Upper lobe of right lung (tissue), 1 donor: ENCODE measurements at regions not wholly inside any gene's neighbourhood (a gene's known extent, or its start where the extent isn't known, plus 50 kb on each side); places are given as distances from the start of the nearest gene placed in this dataset.

Experiments used
- ATAC-seq: fragments of 200-7000 bp; cut with Tn5 transposase; one replicate; pipeline ENCODE4 v1.9.1; 2020; ENCODE audit warnings: mild to moderate bottlenecking, moderate library complexity
- DNase-seq: peaks from one replicate; pipeline ENCODE4 v3.0.0-alpha.2; 2020
- H3K27ac ChIP-seq: fragments of 200-600 bp; one replicate; pipeline ENCODE4 v1.8.0; 2022
- H3K27me3 ChIP-seq: fragments of 200-600 bp; one replicate; pipeline ENCODE4 v1.8.0; 2022; ENCODE audit warnings: mild to moderate bottlenecking
- H3K36me3 ChIP-seq: fragments of 200-600 bp; one replicate; pipeline ENCODE4 v1.8.0; 2022
- H3K4me1 ChIP-seq: fragments of 200-600 bp; one replicate; pipeline ENCODE4 v1.8.0; 2022
- H3K4me3 ChIP-seq: fragments of 200-600 bp; one replicate; pipeline ENCODE4 v1.8.0; 2022; ENCODE audit warnings: mild to moderate bottlenecking
- H3K9me3 ChIP-seq: fragments of 200-600 bp; one replicate; pipeline ENCODE4 v1.8.0; 2022
- CTCF ChIP-seq: fragments of 200-600 bp; IDR thresholded peaks from one replicate; pipeline ENCODE4 v1.8.0; 2022; ENCODE audit warnings: antibody characterized with exemption
- intact Hi-C: fragments of 100-400 bp; cut with DNase I; formaldehyde crosslinking; loops from one replicate; pipeline ENCODE4 v1.11.0; 2022
- donor health status: DM: no; HTN: yes; CAD: no; lungs with severe emphysema.

- intact Hi-C loops, result no loop called here
- no peak overlapping the region for H3K4me3 ChIP-seq
- no peak for TF ChIP-seq CTCF
- H3K9me3 ChIP-seq, result no peaks in the 10 kb centered on the region
- ATAC-seq (no peak), DNase-seq (peak; percentile 34)
- H3K27ac ChIP-seq, result no peak overlapping the region
- no peaks in the 10 kb centered on the region for H3K4me1 ChIP-seq
- no peaks in the 10 kb centered on the region for H3K27me3 ChIP-seq
- no peaks in the 10 kb centered on the region for H3K36me3 ChIP-seq
Observed at GRCh38 chr2:10224734-10225133, 78.0 kb upstream of the HPCAL1 start.

- H3K4me3 ChIP-seq, result no peak overlapping the region
- no peak for TF ChIP-seq CTCF
- no peaks in the 10 kb centered on the region for H3K9me3 ChIP-seq
- no peaks in the 10 kb centered on the region for H3K36me3 ChIP-seq
- H3K27me3 ChIP-seq, result no peaks in the 10 kb centered on the region
- H3K27ac ChIP-seq, result no peak overlapping the region
- peak; percentile 49 for ATAC-seq
- intact Hi-C loops, result no loop called here
- no peaks in the 10 kb centered on the region for H3K4me1 ChIP-seq
- peak; percentile 60 for DNase-seq
Observed at GRCh38 chr2:10225291-10226037, 77.2 kb upstream of the HPCAL1 start.

GRCh38 chr2:10226038-10226724 is 76.5 kb upstream of the HPCAL1 start:
- intact Hi-C loops, result no loop called here
- Histone ChIP-seq H3K4me1 (no peaks in the 10 kb centered on the region), H3K27ac (no peak overlapping the region), H3K36me3 (no peaks in the 10 kb centered on the region), H3K4me3 (no peak overlapping the region), H3K9me3 (no peaks in the 10 kb centered on the region), H3K27me3 (no peaks in the 10 kb centered on the region)
- TF ChIP-seq CTCF, result no peak
- ATAC-seq (no peak), DNase-seq (peak; percentile 27)

- no peak overlapping the region for H3K27ac ChIP-seq
- H3K9me3 ChIP-seq, result no peaks in the 10 kb centered on the region
- peak; percentile 45 for DNase-seq
- no peaks in the 10 kb centered on the region for H3K4me1 ChIP-seq
- no peak overlapping the region for H3K4me3 ChIP-seq
- intact Hi-C loops, result no loop called here
- no peak for ATAC-seq
- TF ChIP-seq CTCF, result no peak
- no peaks in the 10 kb centered on the region for H3K27me3 ChIP-seq
- H3K36me3 ChIP-seq, result no peaks in the 10 kb centered on the region
Observed at GRCh38 chr2:10228611-10229365, 73.9 kb upstream of the HPCAL1 start.

GRCh38 chr2:10229462-10230099 is 73.1 kb upstream of the HPCAL1 start:
- no peaks in the 10 kb centered on the region for H3K27me3 ChIP-seq
- intact Hi-C loops, result no loop called here
- no peak overlapping the region for H3K27ac ChIP-seq
- no peaks in the 10 kb centered on the region for H3K4me1 ChIP-seq
- no peak for TF ChIP-seq CTCF
- ATAC-seq (no peak), DNase-seq (peak; percentile 48)
- H3K9me3 ChIP-seq, result no peaks in the 10 kb centered on the region
- no peak overlapping the region for H3K4me3 ChIP-seq
- H3K36me3 ChIP-seq, result no peaks in the 10 kb centered on the region
